ENCODE measurements at regions not wholly inside any gene's neighbourhood (a gene's known extent, or its start where the extent isn't known, plus 50 kb on each side); places are given as distances from the start of the nearest gene placed in this dataset.

DNA sequence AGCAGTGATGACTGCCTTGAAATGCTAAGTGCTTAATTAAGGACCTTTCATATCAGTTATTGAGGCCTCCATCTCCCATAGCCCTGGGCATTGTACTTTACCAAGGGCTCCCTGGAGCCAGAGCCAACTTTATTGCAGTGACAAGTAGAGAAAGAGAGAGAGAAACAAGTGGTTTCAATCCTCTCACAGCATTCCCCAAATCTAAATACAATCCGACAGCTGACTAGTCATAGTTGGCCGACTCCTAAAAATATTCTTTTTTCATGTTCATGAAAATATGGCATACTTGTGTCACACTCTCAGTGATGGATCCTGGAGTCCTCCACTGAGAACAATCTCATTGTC is 127.0 kb upstream of the TFAP2D start:
- TF ChIP-seq, protein P1, sequence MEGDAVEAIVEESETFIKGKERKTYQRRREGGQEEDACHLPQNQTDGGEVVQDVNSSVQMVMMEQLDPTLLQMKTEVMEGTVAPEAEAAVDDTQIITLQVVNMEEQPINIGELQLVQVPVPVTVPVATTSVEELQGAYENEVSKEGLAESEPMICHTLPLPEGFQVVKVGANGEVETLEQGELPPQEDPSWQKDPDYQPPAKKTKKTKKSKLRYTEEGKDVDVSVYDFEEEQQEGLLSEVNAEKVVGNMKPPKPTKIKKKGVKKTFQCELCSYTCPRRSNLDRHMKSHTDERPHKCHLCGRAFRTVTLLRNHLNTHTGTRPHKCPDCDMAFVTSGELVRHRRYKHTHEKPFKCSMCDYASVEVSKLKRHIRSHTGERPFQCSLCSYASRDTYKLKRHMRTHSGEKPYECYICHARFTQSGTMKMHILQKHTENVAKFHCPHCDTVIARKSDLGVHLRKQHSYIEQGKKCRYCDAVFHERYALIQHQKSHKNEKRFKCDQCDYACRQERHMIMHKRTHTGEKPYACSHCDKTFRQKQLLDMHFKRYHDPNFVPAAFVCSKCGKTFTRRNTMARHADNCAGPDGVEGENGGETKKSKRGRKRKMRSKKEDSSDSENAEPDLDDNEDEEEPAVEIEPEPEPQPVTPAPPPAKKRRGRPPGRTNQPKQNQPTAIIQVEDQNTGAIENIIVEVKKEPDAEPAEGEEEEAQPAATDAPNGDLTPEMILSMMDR (IDR thresholded peaks at IDR 0.05; ENCODE audit: low read depth, low read length) = no peak
- TF ChIP-seq EZH2phosphoT487 (IDR thresholded peaks at IDR 0.05; ENCODE audit: low read depth) = no peak
